ENCODE measurements at regions not wholly inside any gene's neighbourhood (a gene's known extent, or its start where the extent isn't known, plus 50 kb on each side); places are given as distances from the start of the nearest gene placed in this dataset.

DNA sequence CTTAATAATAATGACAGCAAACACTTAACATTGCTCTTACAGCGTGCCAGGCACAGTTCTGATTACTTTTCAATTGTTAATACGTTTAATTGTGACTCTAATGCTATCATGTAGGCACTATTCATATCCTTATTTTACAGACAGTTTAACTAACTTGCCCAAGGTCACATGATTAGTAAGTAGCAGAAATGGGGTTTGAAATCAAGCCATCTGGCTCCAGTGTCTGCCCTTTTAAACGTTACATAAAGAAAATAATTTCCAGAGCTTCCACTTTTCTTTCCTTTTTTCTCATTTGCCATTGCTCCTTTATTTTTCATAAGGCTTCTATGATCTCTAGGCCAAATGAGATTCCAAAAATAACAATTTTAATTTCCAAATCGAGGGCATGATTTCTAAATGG lies 50.6 kb upstream of the IKZF2 start:
- TF ChIP-seq, protein P1, sequence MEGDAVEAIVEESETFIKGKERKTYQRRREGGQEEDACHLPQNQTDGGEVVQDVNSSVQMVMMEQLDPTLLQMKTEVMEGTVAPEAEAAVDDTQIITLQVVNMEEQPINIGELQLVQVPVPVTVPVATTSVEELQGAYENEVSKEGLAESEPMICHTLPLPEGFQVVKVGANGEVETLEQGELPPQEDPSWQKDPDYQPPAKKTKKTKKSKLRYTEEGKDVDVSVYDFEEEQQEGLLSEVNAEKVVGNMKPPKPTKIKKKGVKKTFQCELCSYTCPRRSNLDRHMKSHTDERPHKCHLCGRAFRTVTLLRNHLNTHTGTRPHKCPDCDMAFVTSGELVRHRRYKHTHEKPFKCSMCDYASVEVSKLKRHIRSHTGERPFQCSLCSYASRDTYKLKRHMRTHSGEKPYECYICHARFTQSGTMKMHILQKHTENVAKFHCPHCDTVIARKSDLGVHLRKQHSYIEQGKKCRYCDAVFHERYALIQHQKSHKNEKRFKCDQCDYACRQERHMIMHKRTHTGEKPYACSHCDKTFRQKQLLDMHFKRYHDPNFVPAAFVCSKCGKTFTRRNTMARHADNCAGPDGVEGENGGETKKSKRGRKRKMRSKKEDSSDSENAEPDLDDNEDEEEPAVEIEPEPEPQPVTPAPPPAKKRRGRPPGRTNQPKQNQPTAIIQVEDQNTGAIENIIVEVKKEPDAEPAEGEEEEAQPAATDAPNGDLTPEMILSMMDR (IDR thresholded peaks at IDR 0.05; ENCODE audit: low read depth, low read length), result no peak
- H3K4me3 ChIP-seq (ENCODE audit: low read depth, low read length), result no peak overlapping the region
- DNase-seq (ENCODE audit: low read depth, low spot score), result peak; percentile 15
- in situ Hi-C loops (cut with HindIII; ENCODE audit: low sequenced_read_pairs), result no loop called here

DNA sequence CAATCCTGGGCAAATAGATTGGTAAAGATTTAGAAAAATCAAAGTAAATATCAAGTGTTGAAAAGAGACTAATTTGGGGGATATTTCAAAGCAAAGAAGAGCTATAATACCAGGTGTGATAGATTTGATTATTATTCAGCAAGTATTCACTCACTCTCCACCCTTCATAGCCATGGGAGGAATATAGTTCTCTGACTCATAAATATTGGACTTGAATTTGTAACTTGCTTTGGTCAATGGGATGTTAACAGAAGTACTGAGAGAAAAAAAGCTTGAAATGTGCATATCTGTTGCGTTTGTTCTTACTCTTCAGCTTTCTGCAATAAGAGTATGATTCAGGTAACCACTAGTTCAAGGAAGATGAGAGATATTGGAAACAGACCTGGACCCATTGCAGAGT lies 54.5 kb upstream of the IKZF2 start:
- DNase-seq (ENCODE audit: low read depth, low spot score), result no peak
- no peak overlapping the region for H3K4me3 ChIP-seq (ENCODE audit: low read depth, low read length)
- in situ Hi-C loops (cut with HindIII; ENCODE audit: low sequenced_read_pairs), result no loop called here
- TF ChIP-seq, protein P1 (IDR thresholded peaks at IDR 0.05; ENCODE audit: low read depth, low read length), result no peak

DNA sequence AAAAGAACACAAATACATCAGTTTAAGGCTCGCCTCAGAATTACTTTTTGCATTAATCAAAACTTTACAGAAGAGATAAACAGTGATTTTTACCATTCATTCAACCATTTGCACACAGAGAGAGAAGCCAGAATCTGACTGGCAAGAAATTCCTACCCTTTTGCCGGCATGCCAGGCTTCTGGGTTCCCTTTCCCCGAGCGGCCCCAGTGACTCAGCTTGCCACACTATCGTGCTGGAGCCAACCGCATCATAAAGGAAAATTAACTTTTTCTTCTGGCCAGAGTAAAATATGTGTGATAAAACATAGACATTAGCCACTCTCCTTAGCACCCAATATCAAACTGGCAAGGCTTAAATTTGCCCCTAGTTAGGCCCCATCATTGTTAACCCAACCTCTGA lies 61.8 kb upstream of the IKZF2 start:
- no peak overlapping the region for H3K4me3 ChIP-seq (ENCODE audit: low read depth, low read length)
- TF ChIP-seq, protein P1 (IDR thresholded peaks at IDR 0.05; ENCODE audit: low read depth, low read length), result no peak
- DNase-seq (ENCODE audit: low read depth, low spot score), result no peak
- in situ Hi-C loops (cut with HindIII; ENCODE audit: low sequenced_read_pairs), result no loop called here

DNA sequence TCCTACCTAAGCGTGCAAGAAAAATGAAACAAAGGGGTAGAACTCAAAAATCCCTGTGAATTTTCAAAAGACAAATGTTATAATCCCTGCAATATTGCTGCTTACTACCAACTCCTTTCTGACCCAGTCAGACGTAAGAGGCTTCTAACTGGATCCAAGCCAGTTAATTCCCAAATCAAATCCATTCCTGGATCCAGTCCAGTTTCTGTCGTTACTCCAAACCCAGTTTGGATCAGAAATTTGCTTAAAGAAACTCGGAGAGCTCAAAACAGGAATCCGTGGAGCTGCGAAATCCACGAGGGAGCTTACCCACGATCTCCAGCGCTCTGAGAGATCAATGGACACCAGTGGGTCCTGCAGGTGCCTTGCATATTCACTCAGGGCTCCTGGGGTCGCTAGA lies 62.8 kb upstream of the IKZF2 start:
- H3K4me3 ChIP-seq (ENCODE audit: low read depth, low read length), result no peak overlapping the region
- no peak for DNase-seq (ENCODE audit: low read depth, low spot score)
- TF ChIP-seq, protein P1 (IDR thresholded peaks at IDR 0.05; ENCODE audit: low read depth, low read length), result no peak
- in situ Hi-C loops (cut with HindIII; ENCODE audit: low sequenced_read_pairs), result no loop called here

DNA sequence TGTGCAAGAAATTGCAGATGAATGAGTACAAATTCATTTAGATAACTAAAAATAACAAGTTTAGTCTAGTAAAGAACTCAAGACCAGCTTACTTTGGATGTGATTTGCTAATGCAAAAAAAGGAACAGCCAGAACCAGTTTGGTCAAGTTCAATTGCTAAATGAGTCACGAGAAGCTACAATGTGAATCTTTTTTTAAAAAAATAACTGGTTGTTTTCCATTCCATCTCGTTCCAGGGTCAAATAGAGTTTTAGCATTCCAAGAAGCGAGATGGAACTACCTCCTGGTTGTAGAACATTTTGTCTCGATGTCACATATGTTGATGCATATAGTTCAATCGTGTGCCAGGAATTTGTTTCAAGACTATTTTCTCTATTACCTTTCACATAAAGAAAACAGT lies 65.0 kb upstream of the IKZF2 start:
- TF ChIP-seq, protein P1 (IDR thresholded peaks at IDR 0.05; ENCODE audit: low read depth, low read length), result no peak
- DNase-seq (ENCODE audit: low read depth, low spot score), result peak; percentile 94
- no peak overlapping the region for H3K4me3 ChIP-seq (ENCODE audit: low read depth, low read length)
- in situ Hi-C loops (cut with HindIII; ENCODE audit: low sequenced_read_pairs), result no loop called here

DNA sequence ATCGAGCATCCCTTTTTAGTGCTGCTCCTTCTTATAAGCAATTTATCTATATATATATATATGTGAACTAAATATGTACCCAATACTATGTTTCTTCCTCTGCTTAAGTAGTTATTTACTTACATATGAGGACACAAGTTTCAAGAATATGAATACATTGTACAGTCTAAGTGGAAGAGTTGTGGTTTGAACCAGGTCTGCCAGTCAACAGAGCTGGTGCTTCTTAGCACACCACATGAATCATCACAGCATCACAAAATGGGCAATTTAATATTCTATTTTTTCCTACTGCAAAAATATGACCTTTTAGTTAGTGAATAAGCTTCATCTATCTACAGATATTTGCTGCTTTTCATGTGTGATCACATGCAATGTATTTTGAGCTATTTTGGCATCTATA lies 64.4 kb upstream of the SPAG16 start:
- H3K4me3 ChIP-seq (ENCODE audit: low read depth, low read length), result no peak overlapping the region
- TF ChIP-seq, protein P1 (IDR thresholded peaks at IDR 0.05; ENCODE audit: low read depth, low read length), result no peak
- in situ Hi-C loops (cut with HindIII; ENCODE audit: low sequenced_read_pairs), result no loop called here
- DNase-seq (ENCODE audit: low read depth, low spot score), result peak; percentile 24
